ENCODE measurements at regions not wholly inside any gene's neighbourhood (a gene's known extent, or its start where the extent isn't known, plus 50 kb on each side); places are given as distances from the start of the nearest gene placed in this dataset.

DNA sequence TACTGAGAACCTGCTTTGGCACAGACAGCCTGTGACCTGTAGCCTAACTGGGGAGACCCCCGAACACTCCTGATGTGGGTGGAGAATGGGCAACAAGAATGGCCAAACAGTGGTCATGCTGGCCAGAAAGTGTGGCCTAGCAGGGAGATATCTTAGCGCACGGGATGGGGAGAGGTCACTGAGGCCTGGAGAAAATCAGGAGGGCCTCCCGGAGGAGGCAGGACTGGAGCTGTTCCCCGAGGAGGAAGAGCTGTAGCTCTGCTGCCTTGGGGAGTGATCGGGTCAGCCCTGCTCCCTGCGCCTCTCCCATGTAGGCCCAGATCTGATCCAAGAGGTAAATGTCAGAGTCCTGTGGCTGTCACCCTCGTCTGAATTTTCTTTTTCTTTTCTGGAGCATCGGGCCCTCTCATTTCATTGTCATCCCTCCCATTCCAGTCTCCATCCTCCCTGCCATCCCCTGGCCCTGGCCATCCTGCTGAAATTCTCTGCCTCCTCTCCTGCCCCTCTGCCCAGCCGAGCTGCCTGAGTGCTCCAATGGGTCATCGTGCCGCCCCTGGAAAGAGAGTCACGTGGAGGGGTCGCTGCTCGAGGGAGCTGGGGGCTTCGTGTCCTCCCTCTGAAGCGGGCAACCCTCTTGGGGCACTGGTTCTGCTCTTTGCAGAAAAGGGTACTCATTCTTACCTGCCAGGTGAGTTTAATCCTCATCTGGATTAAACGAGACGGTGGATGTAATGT, 242.9 kb downstream of the HAUS1 start:
- ATAC-seq (no peak), FAIRE-seq (no peak), DNase-seq (ENCODE audit: extremely low read depth in 1 of 4, low spot score in 3 of 4) (no peak)
- in situ Hi-C loops (cut with MboI): no loop called here
- H3K9me3 ChIP-seq (replicated peaks; ENCODE audit: control insufficient read depth, insufficient read depth, low read depth, low read length): no peaks in the 10 kb centered on the region
- H4K20me1 ChIP-seq (replicated peaks; ENCODE audit: control insufficient read depth, insufficient read depth, low read length): no peaks in the 10 kb centered on the region
- H3K9ac ChIP-seq (ENCODE audit: insufficient read depth in 1 of 2, low read depth in 2 of 2, low read length in 2 of 2): no peak overlapping the region
- no peak overlapping the region for H3K4me2 ChIP-seq (ENCODE audit: insufficient read depth, low read length)
- WGBS (ENCODE audit: insufficient coverage, low coverage, missing lambda C conversion rate): 3% methylated on average over 13 of the region's 19 CpGs
- no peaks in the 10 kb centered on the region for H3K9me1 ChIP-seq (ENCODE audit: control insufficient read depth, insufficient read depth, low read length)
- no peaks in the 10 kb centered on the region; a peak in 1 of 5 replicates for H3K4me1 ChIP-seq (replicated peaks in 1 of 2; ENCODE audit: control insufficient read depth in 2 of 2, insufficient read depth in 2 of 2, low read length in 2 of 2)
- H3K27me3 ChIP-seq (ENCODE audit: control insufficient read depth in 2 of 2, insufficient read depth in 2 of 2, low read length in 2 of 2): peaks cover 0 to 40% of the 10 kb centered on the region in 2 experiments; a peak in 2 of 5 replicates
- no peak overlapping the region for H3K4me3 ChIP-seq
- no peak overlapping the region for H2AFZ ChIP-seq (ENCODE audit: low read depth, low read length)
- ChIA-PET CTCF (ENCODE audit: low intra/inter-chr PET ratio) (no interaction called here), POLR2A (interaction anchor here (0.7 to 0.8 kb wide), 2 partner anchors 37 to 70 kb away, joined by 3 read pairs; no protein-coding TSS in a partner anchor)
- TF ChIP-seq ZFP36 (IDR thresholded peaks at IDR 0.05; ENCODE audit: low read depth, low read length, partially characterized antibody) (peak; percentile 77), SMAD2 (IDR thresholded peaks at IDR 0.05; ENCODE audit: low read depth, low read length) (no peak), KDM4B (IDR thresholded peaks at IDR 0.05; ENCODE audit: borderline replicate concordance in 2 of 2, low read depth in 1 of 2) (no peak), CTBP1 (IDR thresholded peaks at IDR 0.05; ENCODE audit: borderline replicate concordance) (no peak), STAG1 (CRISPR knock-in tag; IDR thresholded peaks at IDR 0.05; ENCODE audit: borderline replicate concordance) (no peak)
- TF ChIP-seq, protein P1, sequence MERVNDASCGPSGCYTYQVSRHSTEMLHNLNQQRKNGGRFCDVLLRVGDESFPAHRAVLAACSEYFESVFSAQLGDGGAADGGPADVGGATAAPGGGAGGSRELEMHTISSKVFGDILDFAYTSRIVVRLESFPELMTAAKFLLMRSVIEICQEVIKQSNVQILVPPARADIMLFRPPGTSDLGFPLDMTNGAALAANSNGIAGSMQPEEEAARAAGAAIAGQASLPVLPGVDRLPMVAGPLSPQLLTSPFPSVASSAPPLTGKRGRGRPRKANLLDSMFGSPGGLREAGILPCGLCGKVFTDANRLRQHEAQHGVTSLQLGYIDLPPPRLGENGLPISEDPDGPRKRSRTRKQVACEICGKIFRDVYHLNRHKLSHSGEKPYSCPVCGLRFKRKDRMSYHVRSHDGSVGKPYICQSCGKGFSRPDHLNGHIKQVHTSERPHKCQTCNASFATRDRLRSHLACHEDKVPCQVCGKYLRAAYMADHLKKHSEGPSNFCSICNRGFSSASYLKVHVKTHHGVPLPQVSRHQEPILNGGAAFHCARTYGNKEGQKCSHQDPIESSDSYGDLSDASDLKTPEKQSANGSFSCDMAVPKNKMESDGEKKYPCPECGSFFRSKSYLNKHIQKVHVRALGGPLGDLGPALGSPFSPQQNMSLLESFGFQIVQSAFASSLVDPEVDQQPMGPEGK (CRISPR knock-in tag; IDR thresholded peaks at IDR 0.05; ENCODE audit: borderline replicate concordance): no peak
- intact Hi-C loops (cut with micrococcal nuclease): no loop called here
- H3K27ac ChIP-seq (ENCODE audit: extremely low read depth, low read depth, low read length): no peak overlapping the region
- H3K79me2 ChIP-seq (ENCODE audit: control insufficient read depth, insufficient read depth, low read length): no peaks in the 10 kb centered on the region
- H3K36me3 ChIP-seq (ENCODE audit: control insufficient read depth, insufficient read depth, low read length): no peaks in the 10 kb centered on the region
- no TSS peak for BruUV-seq (replicated peaks)
